ENCODE measurements at regions not wholly inside any gene's neighbourhood (a gene's known extent, or its start where the extent isn't known, plus 50 kb on each side); places are given as distances from the start of the nearest gene placed in this dataset.
"Not testable (repeated sequence)": the region's sequence is repeated elsewhere in the genome, so short reads cannot be mapped to it uniquely, and the experiment has no call there.

- Histone ChIP-seq H3K27me3 (no peaks in the 10 kb centered on the region), H3K4me1 (no peaks in the 10 kb centered on the region), H3K36me3 (replicated peaks in 1 of 2; ENCODE audit: insufficient read depth in 1 of 2, low read depth in 2 of 2) (no peaks in the 10 kb centered on the region), H3K27ac (no peak overlapping the region), H3K4me3 (no peak overlapping the region), H3K9me3 (no peaks in the 10 kb centered on the region)
- no peak for DNase-seq
- no peak for ATAC-seq
- no peak for TF ChIP-seq POLR2A (IDR thresholded peaks at IDR 0.05)
- intact Hi-C loops (cut with DNase I): no loop called here
- WGBS, 2 donors: 88 to 89% methylated on average over 2 of the region's 2 CpGs
Observed at GRCh38 chr3:63731866-63732265, 79.4 kb downstream of the SNTN start.

GRCh38 chr3:63733278-63733677 is 80.8 kb downstream of the SNTN start:
- ATAC-seq; H3K27me3 ChIP-seq; H3K36me3 ChIP-seq (replicated peaks in 1 of 2; ENCODE audit: insufficient read depth in 1 of 2, low read depth in 2 of 2); H3K4me1 ChIP-seq; H3K4me3 ChIP-seq; H3K27ac ChIP-seq; DNase-seq; intact Hi-C loops (cut with DNase I); H3K9me3 ChIP-seq: not testable (repeated sequence)
- WGBS, 2 donors: 88 to 93% methylated on average over 19 of the region's 19 CpGs

GRCh38 chr3:63734632-63735031 is 82.2 kb downstream of the SNTN start:
- H3K4me1 ChIP-seq; H3K27me3 ChIP-seq; DNase-seq; H3K36me3 ChIP-seq (replicated peaks in 1 of 2; ENCODE audit: insufficient read depth in 1 of 2, low read depth in 2 of 2); H3K27ac ChIP-seq; H3K9me3 ChIP-seq; ATAC-seq; intact Hi-C loops (cut with DNase I); H3K4me3 ChIP-seq: not testable (repeated sequence)
- WGBS, 2 donors: 51 to 69% methylated on average over 4 to 5 of the region's 6 CpGs

- H3K4me1 ChIP-seq; H3K36me3 ChIP-seq (replicated peaks in 1 of 2; ENCODE audit: insufficient read depth in 1 of 2, low read depth in 2 of 2); ATAC-seq; intact Hi-C loops (cut with DNase I); H3K4me3 ChIP-seq; H3K9me3 ChIP-seq; H3K27ac ChIP-seq; H3K27me3 ChIP-seq; DNase-seq: not testable (repeated sequence)
- no CpG with 5 or more reads among the region's 2 CpGs for WGBS, 2 donors
Observed at GRCh38 chr3:63736757-63737156, 82.3 kb upstream of the C3orf49 start.

GRCh38 chr3:63738577-63738976 is 80.5 kb upstream of the C3orf49 start:
- H3K36me3 ChIP-seq (replicated peaks in 1 of 2; ENCODE audit: insufficient read depth in 1 of 2, low read depth in 2 of 2); H3K9me3 ChIP-seq; H3K27ac ChIP-seq; intact Hi-C loops (cut with DNase I); H3K4me3 ChIP-seq; H3K4me1 ChIP-seq; ATAC-seq; H3K27me3 ChIP-seq; DNase-seq: not testable (repeated sequence)
- WGBS, 2 donors: 67 to 100% methylated on average over 2 of the region's 3 CpGs

- Histone ChIP-seq H3K27ac (no peak overlapping the region), H3K9me3 (no peaks in the 10 kb centered on the region), H3K27me3 (no peaks in the 10 kb centered on the region), H3K4me3 (no peak overlapping the region), H3K36me3 (replicated peaks in 1 of 2; ENCODE audit: insufficient read depth in 1 of 2, low read depth in 2 of 2) (no peaks in the 10 kb centered on the region), H3K4me1 (no peaks in the 10 kb centered on the region)
- DNase-seq (no peak), ATAC-seq (no peak)
- 44 to 63% methylated on average over 1 of the region's 1 CpG for WGBS, 2 donors
- TF ChIP-seq POLR2A (IDR thresholded peaks at IDR 0.05): no peak
- TF ChIP-seq CTCF (IDR thresholded peaks at IDR 0.05): no peak
- intact Hi-C loops (cut with DNase I): no loop called here
Observed at GRCh38 chr3:63739474-63739873, 79.6 kb upstream of the C3orf49 start.

GRCh38 chr3:63740116-63740515 is 79.0 kb upstream of the C3orf49 start:
- no peak overlapping the region for H3K4me3 ChIP-seq
- no peaks in the 10 kb centered on the region for H3K36me3 ChIP-seq (replicated peaks in 1 of 2; ENCODE audit: insufficient read depth in 1 of 2, low read depth in 2 of 2)
- intact Hi-C loops (cut with DNase I): no loop called here
- no peak for TF ChIP-seq CTCF (IDR thresholded peaks at IDR 0.05)
- TF ChIP-seq POLR2A (IDR thresholded peaks at IDR 0.05): no peak
- no peaks in the 10 kb centered on the region for H3K4me1 ChIP-seq
- H3K9me3 ChIP-seq: no peaks in the 10 kb centered on the region
- H3K27ac ChIP-seq: no peak overlapping the region
- DNase-seq (no peak), ATAC-seq (no peak)
- H3K27me3 ChIP-seq: no peaks in the 10 kb centered on the region

GRCh38 chr3:63744693-63745092 is 74.4 kb upstream of the C3orf49 start:
- H3K4me3 ChIP-seq; H3K27me3 ChIP-seq; H3K4me1 ChIP-seq; DNase-seq; intact Hi-C loops (cut with DNase I); H3K27ac ChIP-seq; H3K36me3 ChIP-seq (replicated peaks in 1 of 2; ENCODE audit: insufficient read depth in 1 of 2, low read depth in 2 of 2); H3K9me3 ChIP-seq; ATAC-seq: not testable (repeated sequence)
- WGBS, 2 donors: 84 to 90% methylated on average over 1 of the region's 1 CpG
